AG09319 (cell line): ENCODE measurements at regions not wholly inside any gene's neighbourhood (a gene's known extent, or its start where the extent isn't known, plus 50 kb on each side); places are given as distances from the start of the nearest gene placed in this dataset.
"Not testable (repeated sequence)": the region's sequence is repeated elsewhere in the genome, so short reads cannot be mapped to it uniquely, and the experiment has no call there.

Experiments used
- DNase-seq: peaks from one replicate; pipeline ENCODE4 v3.0.0-alpha.2; 2010; ENCODE audit warnings: low read depth; ENCODE audit errors: extremely low read depth
- TF ChIP-seq, protein P1 (sequence below): IDR thresholded peaks from 2 replicates; pipeline ENCODE4 v1.5.1; 2011; ENCODE audit warnings: low read depth, mild to moderate bottlenecking, inconsistent platforms, low read length, moderate library complexity

DNA sequence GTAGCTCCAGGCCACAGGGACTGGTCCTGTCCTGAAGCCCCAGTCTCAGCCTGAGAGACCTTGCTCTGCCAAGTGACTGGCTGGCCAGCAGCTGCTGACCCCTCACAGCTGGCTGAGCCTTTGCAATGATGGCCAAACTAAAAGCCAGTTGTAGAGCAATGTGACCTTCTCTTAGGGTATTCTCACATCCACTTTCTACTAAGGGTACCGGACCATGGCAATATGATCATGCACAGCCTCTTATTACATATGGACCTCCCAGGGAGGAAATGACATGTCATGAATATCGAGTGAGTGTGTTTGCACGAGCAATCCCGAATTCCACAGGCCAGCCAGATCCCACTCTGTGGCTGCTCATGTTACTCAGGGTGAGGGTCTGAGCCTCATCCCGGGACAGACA lies 213.9 kb downstream of the VAPA start:
- TF ChIP-seq, protein P1, sequence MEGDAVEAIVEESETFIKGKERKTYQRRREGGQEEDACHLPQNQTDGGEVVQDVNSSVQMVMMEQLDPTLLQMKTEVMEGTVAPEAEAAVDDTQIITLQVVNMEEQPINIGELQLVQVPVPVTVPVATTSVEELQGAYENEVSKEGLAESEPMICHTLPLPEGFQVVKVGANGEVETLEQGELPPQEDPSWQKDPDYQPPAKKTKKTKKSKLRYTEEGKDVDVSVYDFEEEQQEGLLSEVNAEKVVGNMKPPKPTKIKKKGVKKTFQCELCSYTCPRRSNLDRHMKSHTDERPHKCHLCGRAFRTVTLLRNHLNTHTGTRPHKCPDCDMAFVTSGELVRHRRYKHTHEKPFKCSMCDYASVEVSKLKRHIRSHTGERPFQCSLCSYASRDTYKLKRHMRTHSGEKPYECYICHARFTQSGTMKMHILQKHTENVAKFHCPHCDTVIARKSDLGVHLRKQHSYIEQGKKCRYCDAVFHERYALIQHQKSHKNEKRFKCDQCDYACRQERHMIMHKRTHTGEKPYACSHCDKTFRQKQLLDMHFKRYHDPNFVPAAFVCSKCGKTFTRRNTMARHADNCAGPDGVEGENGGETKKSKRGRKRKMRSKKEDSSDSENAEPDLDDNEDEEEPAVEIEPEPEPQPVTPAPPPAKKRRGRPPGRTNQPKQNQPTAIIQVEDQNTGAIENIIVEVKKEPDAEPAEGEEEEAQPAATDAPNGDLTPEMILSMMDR: no peak
- no peak for DNase-seq

DNA sequence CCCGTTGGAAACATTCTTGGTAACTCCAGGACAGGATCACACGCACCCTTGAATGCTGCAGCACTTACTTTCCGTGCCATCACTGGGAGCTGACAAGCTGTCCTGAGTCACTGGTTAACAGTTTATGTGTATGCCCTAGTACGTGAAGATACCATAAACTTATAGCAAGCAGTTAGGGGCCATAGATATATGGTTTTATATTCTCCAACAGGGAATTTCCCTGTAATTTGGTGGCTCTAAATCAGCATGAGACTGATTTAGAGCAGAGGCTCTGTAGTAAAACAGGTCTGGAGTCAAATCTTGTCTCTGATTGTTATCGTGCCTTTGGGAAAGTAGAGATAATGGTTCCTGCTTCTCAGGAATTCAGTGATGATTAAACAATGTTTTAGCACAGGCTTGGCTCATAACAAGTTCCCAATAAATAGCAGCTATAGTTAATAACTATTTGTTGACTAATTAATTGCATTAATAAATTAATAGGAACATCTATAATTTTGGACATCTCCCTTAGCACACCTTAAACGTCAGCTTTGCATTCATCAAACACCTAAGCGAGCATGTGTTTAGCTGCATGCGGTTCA lies 215.2 kb downstream of the VAPA start:
- DNase-seq: no peak
- TF ChIP-seq, protein P1: no peak

DNA sequence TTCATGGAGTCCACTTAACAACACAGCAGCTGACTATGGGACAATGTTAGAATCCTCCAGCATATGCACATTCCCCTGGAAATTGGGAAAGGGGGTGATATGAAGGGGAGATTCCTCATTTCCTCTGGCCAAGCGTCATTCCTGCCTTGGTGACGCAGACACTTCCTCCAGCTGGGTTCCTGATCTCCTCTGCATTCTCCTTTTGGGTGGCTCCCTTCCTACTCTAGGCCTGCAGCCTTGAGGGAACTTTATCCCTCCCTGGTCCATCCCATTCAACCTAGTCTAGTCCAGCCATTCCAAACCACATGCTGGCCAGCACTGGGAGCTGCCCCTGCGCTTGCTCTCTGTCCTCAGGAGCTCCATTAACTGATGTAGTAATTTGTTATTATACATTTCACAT lies 216.8 kb downstream of the VAPA start:
- DNase-seq: no peak
- TF ChIP-seq, protein P1: no peak

DNA sequence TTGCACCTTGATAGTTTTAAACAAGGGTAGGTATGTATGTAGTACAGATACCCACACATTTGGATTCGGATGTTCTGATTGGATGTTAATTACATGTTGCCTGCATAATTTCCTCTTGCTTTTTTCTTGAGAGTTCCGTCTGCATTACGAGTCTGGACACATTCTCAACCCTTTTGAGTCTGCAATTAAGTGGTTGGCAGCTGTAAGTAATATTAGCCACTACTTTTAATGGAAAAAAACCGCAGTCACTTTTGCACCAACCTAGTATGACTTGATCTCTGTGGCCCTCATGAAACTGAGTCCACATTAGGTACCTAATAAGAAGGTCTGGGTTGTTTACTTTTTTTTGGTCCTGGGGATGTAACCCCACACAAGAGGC lies 217.3 kb downstream of the VAPA start:
- no peak for DNase-seq
- TF ChIP-seq, protein P1: no peak

DNA sequence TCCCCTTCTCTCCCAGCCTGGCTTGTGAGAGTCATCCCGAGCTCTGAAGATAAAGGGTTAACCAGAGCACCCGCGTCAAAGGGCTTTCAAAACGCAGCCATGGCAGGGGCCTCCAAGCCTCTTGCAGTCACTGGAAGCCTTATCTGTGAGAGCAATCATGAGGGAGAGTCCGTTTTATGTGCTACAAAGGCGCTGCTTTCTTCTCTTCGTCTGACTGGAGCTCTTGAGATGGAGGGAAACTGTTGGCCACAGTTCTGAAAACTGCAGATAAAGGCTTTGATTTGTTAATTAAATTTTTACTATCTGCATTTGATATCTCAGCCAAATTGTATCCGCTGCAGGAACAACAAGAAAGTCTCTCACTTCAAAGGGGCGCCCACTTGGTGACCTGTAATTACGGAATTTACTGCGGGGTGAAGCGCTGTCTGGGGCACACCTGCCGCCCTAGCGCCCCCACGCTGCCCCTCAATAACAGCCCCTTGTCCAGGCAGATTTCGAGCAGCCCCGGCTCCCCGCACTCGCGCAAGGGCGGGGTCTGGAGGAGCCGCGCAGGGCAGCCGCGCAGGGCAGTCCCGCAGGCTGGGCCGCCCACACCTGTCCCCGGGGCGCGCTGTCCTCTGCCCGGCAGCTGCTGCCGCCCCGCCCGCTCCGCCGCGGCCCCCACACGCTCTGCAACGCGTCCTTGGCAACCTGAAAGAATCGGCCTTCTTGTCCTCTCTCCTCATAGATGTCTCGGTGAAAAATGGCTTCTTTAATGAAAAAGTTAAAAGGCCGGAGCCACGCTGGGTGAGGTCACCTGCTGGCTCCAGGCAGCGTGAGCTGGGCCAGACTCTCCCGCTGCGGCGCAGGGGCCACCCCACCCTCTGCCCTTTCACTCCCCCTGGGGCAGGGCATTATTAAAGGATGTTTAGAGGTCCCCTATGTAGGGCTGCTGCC lies 217.9 kb downstream of the VAPA start:
- TF ChIP-seq, protein P1: no peak
- DNase-seq: no peak

DNA sequence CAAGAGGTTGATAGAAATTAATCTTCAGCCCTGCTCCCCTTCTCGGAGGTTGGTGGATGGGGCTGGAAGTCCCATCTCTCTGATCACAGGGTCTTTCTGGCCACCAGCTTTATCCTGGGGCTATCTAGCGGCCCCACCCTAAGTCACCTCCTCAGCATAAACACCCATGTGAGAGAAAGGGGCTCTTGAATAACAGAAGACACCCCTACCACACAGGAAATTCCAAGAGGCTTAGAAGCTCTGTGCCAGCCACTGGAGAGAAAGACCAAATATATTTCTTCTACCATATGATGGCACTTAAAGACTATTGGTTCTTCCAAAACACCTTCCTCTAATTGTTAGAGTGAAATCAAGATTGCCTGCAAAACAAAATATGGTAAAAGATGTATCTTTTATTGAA lies 219.7 kb downstream of the VAPA start:
- TF ChIP-seq, protein P1: no peak
- DNase-seq: no peak

DNA sequence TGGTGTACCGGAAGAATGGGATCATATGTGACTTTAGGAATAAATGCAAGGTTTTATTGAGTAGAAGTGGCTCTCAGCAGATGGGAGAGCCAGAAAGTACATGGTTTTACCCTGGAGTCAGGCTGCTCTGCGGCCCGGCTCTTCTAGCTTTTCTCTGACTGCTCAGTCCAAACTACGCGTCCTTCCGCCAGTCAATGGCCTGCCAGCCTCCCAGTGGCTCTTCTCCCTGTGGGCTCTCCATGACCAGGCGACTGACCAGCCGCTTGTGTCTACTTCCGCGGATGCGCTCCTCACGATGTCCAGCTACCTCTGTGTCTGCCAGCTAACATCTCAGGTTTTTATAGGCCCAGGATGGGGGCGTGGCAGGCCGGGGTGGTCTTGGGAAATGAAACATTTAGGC lies 220.4 kb downstream of the VAPA start:
- no peak for DNase-seq
- TF ChIP-seq, protein P1: no peak

DNA sequence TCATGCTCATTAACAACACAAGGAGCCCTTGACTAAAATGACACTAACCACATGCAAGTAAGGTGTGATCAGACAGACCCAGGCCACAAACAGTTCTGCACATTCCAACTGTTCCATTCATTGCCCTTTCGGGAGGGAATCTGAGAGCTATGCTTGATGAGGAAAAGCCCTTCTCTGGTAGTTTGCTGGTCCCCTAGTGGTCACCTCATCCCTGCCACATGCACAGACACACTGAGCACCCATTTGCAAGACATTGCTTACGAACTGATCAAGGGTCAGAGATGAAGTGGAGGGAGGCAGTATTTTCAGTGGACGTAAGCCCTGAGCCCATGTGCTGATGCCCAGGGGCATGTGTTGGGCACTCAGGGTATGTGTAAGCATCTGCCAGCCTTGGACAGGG lies 220.9 kb downstream of the VAPA start:
- not testable (repeated sequence) for DNase-seq
